ENCODE measurements at regions not wholly inside any gene's neighbourhood (a gene's known extent, or its start where the extent isn't known, plus 50 kb on each side); places are given as distances from the start of the nearest gene placed in this dataset.

GRCh38 chr11:30149998-30150397, 80.8 kb upstream of the FSHB start:
- in situ Hi-C loops (cut with HindIII; ENCODE audit: low pct_ligation_motif_present, low pct_unique_long_range_greater_than_20kb, low sequenced_read_pairs): no loop called here
- DNase-seq: no peak

GRCh38 chr11:30150425-30150824, 80.4 kb upstream of the FSHB start:
- no peak for DNase-seq
- in situ Hi-C loops (cut with HindIII; ENCODE audit: low pct_ligation_motif_present, low pct_unique_long_range_greater_than_20kb, low sequenced_read_pairs): no loop called here

GRCh38 chr11:30153008-30153407, 77.8 kb upstream of the FSHB start:
- DNase-seq: no peak
- in situ Hi-C loops (cut with HindIII; ENCODE audit: low pct_ligation_motif_present, low pct_unique_long_range_greater_than_20kb, low sequenced_read_pairs): no loop called here

- in situ Hi-C loops (cut with HindIII; ENCODE audit: low pct_ligation_motif_present, low pct_unique_long_range_greater_than_20kb, low sequenced_read_pairs): no loop called here
- no peak for DNase-seq
Measured at GRCh38 chr11:30155428-30155827, 75.4 kb upstream of the FSHB start.

GRCh38 chr11:30159546-30159945, 71.3 kb upstream of the FSHB start:
- in situ Hi-C loops (cut with HindIII; ENCODE audit: low pct_ligation_motif_present, low pct_unique_long_range_greater_than_20kb, low sequenced_read_pairs): no loop called here
- no peak for DNase-seq

- in situ Hi-C loops (cut with HindIII; ENCODE audit: low pct_ligation_motif_present, low pct_unique_long_range_greater_than_20kb, low sequenced_read_pairs): no loop called here
- no peak for DNase-seq
Measured at GRCh38 chr11:30165652-30166051, 65.2 kb upstream of the FSHB start.

GRCh38 chr11:30171661-30172060, 59.2 kb upstream of the FSHB start:
- in situ Hi-C loops (cut with HindIII; ENCODE audit: low pct_ligation_motif_present, low pct_unique_long_range_greater_than_20kb, low sequenced_read_pairs): no loop called here
- no peak for DNase-seq

GRCh38 chr11:30172158-30172557, 58.7 kb upstream of the FSHB start:
- in situ Hi-C loops (cut with HindIII; ENCODE audit: low pct_ligation_motif_present, low pct_unique_long_range_greater_than_20kb, low sequenced_read_pairs): no loop called here
- DNase-seq: no peak

- in situ Hi-C loops (cut with HindIII; ENCODE audit: low pct_ligation_motif_present, low pct_unique_long_range_greater_than_20kb, low sequenced_read_pairs): no loop called here
- DNase-seq: no peak
Measured at GRCh38 chr11:30172883-30173311, 57.9 kb upstream of the FSHB start.

- in situ Hi-C loops (cut with HindIII; ENCODE audit: low pct_ligation_motif_present, low pct_unique_long_range_greater_than_20kb, low sequenced_read_pairs): no loop called here
- DNase-seq: no peak
Measured at GRCh38 chr11:30174265-30175020, 56.4 kb upstream of the FSHB start.

All from ACHN (cell line).